Activated naive CD8-positive, alpha-beta T cell treated with anti-CD3 and anti-CD28 coated beads for 36 hours (primary cell): ENCODE measurements at regions not wholly inside any gene's neighbourhood (a gene's known extent, or its start where the extent isn't known, plus 50 kb on each side); places are given as distances from the start of the nearest gene placed in this dataset.
"Not testable (repeated sequence)": the region's sequence is repeated elsewhere in the genome, so short reads cannot be mapped to it uniquely, and the experiment has no call there.

Source experiments
- DNase-seq: peaks from one replicate; pipeline ENCODE4 v3.0.0; 2021
- H3K27ac Mint-ChIP-seq: one replicate; pipeline ENCODE4 v1.8.0; 2022; ENCODE audit warnings: mild to moderate bottlenecking, moderate library complexity, mixed read lengths
- H3K27me3 Mint-ChIP-seq: one replicate; pipeline ENCODE4 v1.8.0; 2022; ENCODE audit warnings: mild to moderate bottlenecking, mixed read lengths
- H3K36me3 Mint-ChIP-seq: one replicate; pipeline ENCODE4 v1.8.0; 2021; ENCODE audit warnings: mild to moderate bottlenecking, mixed read lengths
- H3K4me1 Mint-ChIP-seq: one replicate; pipeline ENCODE4 v1.8.0; 2021; ENCODE audit warnings: mixed read lengths
- H3K4me3 Mint-ChIP-seq: one replicate; pipeline ENCODE4 v1.8.0; 2022; ENCODE audit warnings: mild to moderate bottlenecking, moderate library complexity, mixed read lengths
- H3K9me3 Mint-ChIP-seq: one replicate; pipeline ENCODE4 v1.8.0; 2022; ENCODE audit warnings: mixed read lengths

DNA sequence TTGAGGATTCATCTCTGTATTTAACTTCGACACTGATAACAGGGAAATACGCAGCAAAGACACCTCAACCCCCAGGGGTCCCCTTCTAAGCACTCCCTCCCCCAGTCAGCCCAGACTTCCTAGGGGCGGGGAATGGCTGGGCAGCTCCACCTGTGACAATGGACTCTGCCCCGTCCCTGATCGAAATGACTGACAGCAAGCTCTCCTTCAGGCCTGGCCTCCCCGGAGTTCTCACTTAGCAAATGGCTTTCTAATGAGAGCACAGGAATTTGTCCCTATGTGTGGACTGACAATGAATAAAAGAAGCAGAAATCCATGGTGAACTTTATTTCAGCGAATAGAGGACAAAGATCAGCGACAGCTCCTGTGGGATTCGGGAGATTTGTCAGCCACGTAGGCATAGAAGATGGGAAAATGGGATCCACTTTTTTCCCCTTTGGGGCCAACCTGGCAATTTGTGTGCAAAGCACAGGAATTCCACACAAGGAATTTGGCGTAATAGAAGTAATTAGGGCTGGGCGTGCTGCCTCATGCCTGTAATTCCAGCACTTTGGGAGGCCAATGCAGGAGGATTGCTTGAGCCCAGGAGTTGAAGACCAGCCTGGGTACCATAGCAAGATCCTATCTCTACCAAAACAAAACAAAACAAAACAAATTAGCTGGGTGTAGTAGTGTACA lies 63.8 kb downstream of the TNFAIP2 start:
- Mint-ChIP-seq H3K36me3 (no peaks in the 10 kb centered on the region), H3K4me3 (no peak overlapping the region), H3K9me3 (no peaks in the 10 kb centered on the region), H3K27me3 (peaks cover 69% of the 10 kb centered on the region), H3K27ac (no peak overlapping the region), H3K4me1 (peaks cover 5% of the 10 kb centered on the region)
- DNase-seq: no peak

DNA sequence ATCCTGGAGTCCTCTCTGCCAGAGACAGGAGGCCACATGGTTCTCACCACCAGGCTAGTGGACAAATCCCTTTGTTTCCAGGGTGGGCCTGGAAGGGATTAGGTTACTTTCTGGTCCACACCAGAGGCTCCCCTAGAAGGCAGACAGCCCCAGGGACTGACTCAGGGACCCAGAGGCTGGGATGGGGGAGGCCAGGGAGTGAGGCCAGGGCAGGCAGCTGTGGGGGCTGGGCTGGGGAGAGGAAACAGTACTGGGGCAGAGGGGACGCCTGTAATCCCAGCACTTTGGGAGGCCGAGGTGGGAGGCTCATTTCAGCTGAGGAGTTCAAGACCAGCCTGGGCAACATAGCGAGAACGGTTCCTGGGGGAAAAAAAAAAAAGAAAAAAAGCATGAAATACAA lies 64.7 kb downstream of the TNFAIP2 start:
- H3K4me1 Mint-ChIP-seq: peaks cover 5% of the 10 kb centered on the region
- DNase-seq: no peak
- no peak overlapping the region for H3K27ac Mint-ChIP-seq
- H3K9me3 Mint-ChIP-seq: no peaks in the 10 kb centered on the region
- no peaks in the 10 kb centered on the region for H3K36me3 Mint-ChIP-seq
- no peak overlapping the region for H3K4me3 Mint-ChIP-seq
- H3K27me3 Mint-ChIP-seq: peaks cover 71% of the 10 kb centered on the region

DNA sequence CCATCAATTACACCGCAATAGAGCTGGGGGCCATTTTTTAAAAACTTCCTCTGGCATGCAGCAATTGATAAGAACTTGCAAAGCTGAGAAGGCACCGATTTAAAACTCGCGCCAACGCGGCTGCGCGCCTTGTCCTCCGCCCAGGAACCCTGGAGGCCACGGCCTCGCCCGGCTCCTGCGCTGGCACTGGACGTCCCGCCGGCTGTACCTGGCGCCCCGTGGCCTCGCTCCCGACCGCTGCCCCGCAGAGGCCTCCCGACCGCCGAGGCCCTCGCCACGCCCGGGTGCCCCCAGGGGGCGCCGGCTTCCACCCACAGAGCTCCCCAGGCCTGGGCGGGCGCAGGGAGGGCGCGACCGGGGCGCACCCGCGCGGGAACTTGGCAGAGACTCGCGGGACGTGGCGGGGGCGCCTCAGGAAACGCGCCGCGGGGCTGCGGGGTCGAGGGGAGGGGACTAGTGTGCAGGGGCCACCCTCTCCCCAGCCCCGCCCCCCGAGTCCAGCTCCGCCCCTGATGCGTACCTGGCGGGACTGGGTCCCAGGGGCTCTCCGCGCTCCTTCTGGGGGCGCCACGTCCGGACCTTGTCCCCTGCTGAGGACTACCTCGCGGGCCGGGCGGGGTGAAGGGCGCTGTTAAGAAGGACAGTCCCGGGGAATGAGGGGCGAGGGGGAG lies 65.7 kb downstream of the TNFAIP2 start:
- Mint-ChIP-seq H3K36me3 (no peaks in the 10 kb centered on the region), H3K27ac (no peak overlapping the region), H3K27me3 (peaks cover 68% of the 10 kb centered on the region), H3K4me1 (peaks cover 5% of the 10 kb centered on the region), H3K4me3 (no peak overlapping the region), H3K9me3 (no peaks in the 10 kb centered on the region)
- DNase-seq: peak; percentile 43

DNA sequence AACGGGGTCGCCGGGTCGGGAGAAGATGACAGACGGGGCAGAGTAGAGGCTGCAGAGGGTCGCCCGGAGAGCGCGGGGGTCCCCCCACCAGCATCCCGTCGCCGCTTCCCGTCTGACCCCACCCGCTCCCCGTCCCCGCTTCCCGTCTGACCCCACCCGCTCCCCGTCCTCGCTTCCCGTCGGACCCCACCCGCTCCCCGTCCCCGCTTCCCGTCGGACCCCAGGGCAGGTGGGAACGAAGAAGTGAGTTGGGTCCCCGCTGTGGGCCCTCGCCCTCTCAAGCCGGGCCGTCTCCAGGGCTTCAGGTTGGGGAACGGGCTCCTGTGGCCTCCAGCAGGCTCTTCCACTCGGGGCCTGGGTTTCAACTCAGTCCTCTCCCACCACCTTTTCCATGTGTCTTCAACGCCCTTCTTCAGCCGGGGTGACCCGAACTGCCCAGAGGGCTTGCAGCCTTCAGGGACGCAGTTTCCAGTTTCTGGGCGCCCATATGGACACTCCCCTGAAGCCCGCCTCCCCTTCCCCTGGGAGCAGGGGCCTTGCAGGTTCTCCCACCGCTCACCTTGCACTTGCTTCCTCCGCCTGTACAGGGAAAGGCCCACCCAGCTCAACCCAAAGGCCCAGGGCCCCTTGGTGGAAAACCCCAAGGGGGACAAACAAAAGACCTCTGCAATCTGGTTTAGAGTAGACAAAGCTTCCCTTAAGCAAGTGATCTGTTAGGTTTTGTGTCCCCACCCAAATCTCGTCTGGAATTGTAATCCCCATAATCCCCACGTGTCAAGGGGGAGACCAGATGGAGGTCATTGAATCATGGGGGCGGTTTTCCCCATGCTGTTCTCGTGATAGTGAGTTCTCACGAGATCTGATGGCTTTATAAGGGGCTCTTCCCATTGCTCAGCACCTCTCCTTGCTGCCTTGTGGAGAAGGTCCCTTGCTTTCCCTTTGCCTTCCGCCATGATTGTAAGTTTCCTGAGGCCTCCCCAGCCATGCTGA lies 66.5 kb downstream of the TNFAIP2 start:
- Mint-ChIP-seq H3K36me3 (no peaks in the 10 kb centered on the region), H3K27me3 (peaks cover 62% of the 10 kb centered on the region), H3K27ac (no peak overlapping the region), H3K4me1 (peaks cover 5% of the 10 kb centered on the region), H3K9me3 (no peaks in the 10 kb centered on the region), H3K4me3 (no peak overlapping the region)
- DNase-seq: no peak

DNA sequence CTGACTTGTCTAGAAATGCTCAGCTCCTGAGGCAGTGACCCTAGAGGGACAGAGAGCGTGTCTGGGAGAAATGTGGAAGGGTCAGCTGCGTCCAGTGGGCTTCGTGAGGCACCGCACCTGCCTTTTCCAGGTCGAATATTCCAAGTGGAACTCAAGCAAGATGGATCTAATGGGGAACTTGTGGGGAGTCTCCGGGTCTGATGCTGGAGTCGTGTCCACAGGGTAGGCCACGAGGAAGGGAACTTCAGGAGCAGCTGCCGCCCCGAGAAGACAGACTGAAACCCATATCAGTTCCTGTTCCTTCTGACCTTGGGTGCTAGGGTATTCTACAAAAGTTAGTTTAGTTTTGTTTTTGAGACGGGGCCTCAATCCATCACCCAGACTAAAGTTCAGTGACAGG lies 67.5 kb downstream of the TNFAIP2 start:
- H3K27me3 Mint-ChIP-seq: peaks cover 56% of the 10 kb centered on the region
- H3K4me1 Mint-ChIP-seq: peaks cover 5% of the 10 kb centered on the region
- H3K9me3 Mint-ChIP-seq: no peaks in the 10 kb centered on the region
- H3K27ac Mint-ChIP-seq: no peak overlapping the region
- no peaks in the 10 kb centered on the region for H3K36me3 Mint-ChIP-seq
- no peak overlapping the region for H3K4me3 Mint-ChIP-seq
- no peak for DNase-seq

DNA sequence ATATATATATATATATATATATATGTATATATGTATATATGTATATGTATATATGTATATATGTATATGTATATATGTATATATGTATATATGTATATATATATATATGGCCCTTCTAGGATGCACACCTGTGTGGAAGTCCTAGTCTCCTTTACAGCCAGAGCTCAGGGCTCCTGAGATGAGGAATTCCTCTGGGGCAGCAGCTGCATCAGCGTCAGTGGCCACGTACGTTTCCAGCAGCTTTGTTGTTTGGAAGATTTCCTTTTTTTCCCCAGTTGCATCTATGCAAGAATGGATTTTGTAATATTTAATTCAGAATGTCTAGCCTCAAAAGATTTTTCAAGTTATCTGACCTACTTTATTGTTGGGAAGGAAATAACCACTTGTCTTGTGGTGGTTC lies 68.6 kb downstream of the TNFAIP2 start:
- Mint-ChIP-seq H3K4me3 (no peak overlapping the region), H3K36me3 (no peaks in the 10 kb centered on the region), H3K27ac (no peak overlapping the region), H3K27me3 (peaks cover 48% of the 10 kb centered on the region), H3K4me1 (peaks cover 5% of the 10 kb centered on the region), H3K9me3 (no peaks in the 10 kb centered on the region)
- DNase-seq: no peak

DNA sequence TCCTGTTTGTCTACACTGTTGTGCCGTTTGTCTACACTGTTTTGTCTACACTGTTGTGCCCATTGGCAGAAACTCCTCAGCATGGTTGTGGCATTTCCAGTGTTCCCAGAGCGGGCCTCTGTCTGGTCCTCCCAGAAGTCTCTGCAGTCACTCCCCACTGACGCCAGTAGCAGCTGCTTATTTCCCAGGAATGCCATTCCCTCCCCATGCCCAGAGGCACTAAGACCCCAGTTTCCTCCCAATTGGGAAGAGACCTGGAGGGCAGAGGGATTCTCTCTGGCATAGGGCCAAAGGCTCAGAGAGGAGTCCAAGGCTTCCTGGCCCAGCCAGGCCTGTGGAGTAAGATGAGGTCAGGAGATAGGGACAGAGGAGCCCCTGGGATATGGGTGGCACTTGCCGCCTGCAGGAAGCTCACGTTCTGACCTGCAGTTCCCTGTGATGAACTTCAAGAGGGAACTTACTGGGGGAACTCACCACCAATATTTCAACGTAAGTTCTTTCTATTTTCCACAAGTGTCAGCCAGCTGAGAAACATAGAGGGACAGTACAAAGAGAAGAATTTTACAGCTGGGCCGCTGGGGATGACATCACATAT lies 69.1 kb downstream of the TNFAIP2 start:
- no peak for DNase-seq
- Mint-ChIP-seq H3K27ac (no peak overlapping the region), H3K36me3 (no peaks in the 10 kb centered on the region), H3K27me3 (peaks cover 43% of the 10 kb centered on the region), H3K9me3 (no peaks in the 10 kb centered on the region), H3K4me3 (no peak overlapping the region), H3K4me1 (peaks cover 5% of the 10 kb centered on the region)

DNA sequence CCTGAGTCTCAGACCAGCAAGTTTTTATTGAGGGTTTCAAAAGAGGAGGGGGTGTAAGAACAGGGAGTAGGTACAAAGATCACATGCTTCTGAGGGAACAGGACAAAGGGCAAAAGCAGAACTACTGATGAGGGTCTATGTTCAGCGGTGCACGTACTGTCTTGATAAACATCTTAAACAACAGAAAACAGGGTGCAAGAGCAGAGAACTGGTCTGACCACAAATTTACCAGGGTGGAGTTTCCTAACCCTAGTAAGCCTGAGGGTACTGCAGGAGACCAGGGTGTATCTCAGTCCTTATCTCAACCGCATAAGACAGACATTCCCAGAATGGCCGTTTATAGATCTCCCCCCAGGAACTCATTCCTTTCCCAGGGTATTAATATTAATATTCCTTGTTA lies 69.6 kb downstream of the TNFAIP2 start:
- H3K27ac Mint-ChIP-seq, H3K4me3 Mint-ChIP-seq, H3K9me3 Mint-ChIP-seq, H3K36me3 Mint-ChIP-seq, H3K4me1 Mint-ChIP-seq, DNase-seq: not testable (repeated sequence)
- H3K27me3 Mint-ChIP-seq: peaks cover 38% of the 10 kb centered on the region

DNA sequence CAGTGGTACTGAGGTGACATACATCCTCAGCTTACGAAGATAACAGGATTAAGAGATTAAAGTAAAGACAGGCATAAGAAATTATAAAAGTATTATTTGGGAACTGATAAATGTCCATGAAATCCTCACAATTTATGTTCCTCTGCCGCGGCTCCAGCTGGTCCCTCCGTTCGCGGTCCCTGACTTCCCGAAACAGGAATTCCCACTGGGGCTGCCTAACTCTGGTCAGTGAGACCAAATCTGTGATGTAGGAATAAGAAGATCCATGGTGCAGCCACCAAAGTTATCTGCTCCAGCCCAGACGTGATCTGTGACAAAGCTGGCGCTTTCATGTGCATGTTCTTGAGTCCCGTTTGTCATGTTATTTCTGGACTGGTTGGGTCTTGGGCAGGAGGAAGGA lies 70.2 kb downstream of the TNFAIP2 start:
- not testable (repeated sequence) for H3K4me1 Mint-ChIP-seq, H3K36me3 Mint-ChIP-seq, H3K4me3 Mint-ChIP-seq, H3K27ac Mint-ChIP-seq, H3K9me3 Mint-ChIP-seq, DNase-seq
- H3K27me3 Mint-ChIP-seq: peaks cover 31% of the 10 kb centered on the region

DNA sequence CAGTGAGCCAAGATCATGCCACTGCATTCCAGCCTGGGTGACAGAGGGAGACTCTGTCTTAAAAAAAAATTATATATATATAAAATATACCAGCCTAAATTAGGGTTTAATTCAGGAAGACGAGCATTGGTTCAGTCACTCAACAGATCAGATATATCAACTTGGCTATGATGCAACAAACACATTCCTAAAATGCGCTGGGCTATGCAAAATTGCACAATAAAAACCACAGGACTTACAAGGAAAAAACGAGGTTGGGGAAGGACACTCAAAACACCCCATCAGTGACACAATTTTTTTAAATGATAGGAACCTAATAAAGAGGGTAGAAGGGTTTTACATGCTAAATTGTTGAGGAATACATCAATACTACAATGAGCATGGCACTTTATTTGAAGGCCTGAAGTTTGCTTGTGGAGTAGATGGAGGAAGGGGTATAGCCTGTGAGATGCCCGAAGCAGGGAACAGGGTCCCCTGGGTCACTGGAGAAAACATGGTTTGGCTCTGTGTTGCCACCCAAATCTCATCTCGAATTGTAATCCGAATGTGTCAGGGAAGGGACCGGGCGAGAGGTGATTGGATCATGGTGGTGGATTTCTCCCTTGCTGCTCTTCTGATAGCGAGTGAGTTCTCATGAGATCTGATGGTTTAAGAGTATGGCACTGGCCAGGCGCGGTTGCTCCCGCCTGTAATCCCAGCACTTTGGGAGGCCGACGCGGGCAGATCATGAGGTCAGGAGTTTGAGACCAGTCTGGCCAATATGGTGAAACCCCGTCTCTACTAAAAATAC lies 71.2 kb downstream of the TNFAIP2 start:
- no peaks in the 10 kb centered on the region for H3K9me3 Mint-ChIP-seq
- H3K36me3 Mint-ChIP-seq: no peaks in the 10 kb centered on the region
- H3K4me1 Mint-ChIP-seq: no peaks in the 10 kb centered on the region
- DNase-seq: no peak
- H3K27ac Mint-ChIP-seq: no peak overlapping the region
- H3K4me3 Mint-ChIP-seq: no peak overlapping the region
- H3K27me3 Mint-ChIP-seq: peaks cover 28% of the 10 kb centered on the region

DNA sequence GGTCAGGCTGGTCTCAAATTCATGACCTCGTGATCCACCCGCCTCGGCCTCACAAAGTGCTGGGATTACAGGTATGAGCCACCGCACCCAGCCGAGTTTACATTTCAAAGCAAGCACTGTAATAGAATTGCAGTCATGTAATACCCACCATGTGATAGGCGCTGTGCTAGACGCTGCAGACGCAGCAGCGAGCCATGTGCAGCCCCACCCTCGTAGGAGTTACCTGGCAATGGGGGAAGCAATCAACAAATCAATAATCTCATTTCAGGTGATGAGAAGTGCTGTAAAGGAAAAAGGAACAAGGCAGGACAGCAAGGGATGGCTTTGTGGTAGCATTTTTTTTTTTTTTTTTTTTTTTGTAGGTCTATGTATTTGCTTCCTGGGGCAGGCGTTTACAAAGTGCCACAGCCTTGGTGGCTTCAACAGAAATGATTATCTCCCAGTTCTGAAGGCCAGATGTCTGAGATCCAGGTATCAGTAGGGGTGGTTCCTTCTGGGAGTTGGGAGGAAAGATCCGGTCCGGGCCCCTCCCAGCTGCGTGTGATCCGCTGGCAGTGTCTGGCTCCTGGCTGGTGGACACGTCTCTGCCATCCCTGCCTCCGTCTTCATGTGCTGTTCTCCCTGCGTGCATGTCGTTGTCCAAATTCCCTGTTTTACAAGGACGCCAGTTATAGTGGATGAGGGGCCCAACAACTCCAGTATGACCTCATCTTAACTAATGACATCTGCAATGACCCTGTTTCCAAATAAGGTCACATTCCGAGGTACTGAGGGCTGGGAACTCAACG lies 72.8 kb downstream of the TNFAIP2 start:
- no peaks in the 10 kb centered on the region for H3K36me3 Mint-ChIP-seq
- no peaks in the 10 kb centered on the region for H3K9me3 Mint-ChIP-seq
- H3K27ac Mint-ChIP-seq: no peak overlapping the region
- DNase-seq: no peak
- no peaks in the 10 kb centered on the region for H3K4me1 Mint-ChIP-seq
- H3K27me3 Mint-ChIP-seq: peaks cover 15% of the 10 kb centered on the region
- no peak overlapping the region for H3K4me3 Mint-ChIP-seq

DNA sequence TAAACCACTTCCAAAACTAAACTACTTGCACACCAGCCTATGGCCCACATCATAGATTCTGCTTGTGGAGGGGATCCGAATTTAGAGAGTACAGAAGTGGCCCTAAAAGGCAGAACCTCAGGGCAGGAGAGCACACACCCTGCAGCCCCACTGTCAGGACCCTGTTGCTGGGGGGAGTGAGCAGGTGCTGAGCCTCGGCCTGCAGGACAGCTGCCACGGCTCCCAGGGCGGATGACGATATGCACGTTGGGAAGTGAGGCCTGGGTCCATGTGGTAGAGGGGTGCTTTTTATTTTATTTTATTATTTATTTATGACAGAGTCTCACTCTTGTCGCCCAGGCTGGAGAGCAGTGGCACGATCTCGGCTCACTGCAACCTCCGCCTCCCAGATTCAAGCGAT lies 73.5 kb downstream of the TNFAIP2 start:
- Mint-ChIP-seq H3K27ac (no peak overlapping the region), H3K4me1 (no peaks in the 10 kb centered on the region), H3K36me3 (no peaks in the 10 kb centered on the region), H3K4me3 (no peak overlapping the region), H3K27me3 (peaks cover 13% of the 10 kb centered on the region), H3K9me3 (no peaks in the 10 kb centered on the region)
- DNase-seq: no peak

DNA sequence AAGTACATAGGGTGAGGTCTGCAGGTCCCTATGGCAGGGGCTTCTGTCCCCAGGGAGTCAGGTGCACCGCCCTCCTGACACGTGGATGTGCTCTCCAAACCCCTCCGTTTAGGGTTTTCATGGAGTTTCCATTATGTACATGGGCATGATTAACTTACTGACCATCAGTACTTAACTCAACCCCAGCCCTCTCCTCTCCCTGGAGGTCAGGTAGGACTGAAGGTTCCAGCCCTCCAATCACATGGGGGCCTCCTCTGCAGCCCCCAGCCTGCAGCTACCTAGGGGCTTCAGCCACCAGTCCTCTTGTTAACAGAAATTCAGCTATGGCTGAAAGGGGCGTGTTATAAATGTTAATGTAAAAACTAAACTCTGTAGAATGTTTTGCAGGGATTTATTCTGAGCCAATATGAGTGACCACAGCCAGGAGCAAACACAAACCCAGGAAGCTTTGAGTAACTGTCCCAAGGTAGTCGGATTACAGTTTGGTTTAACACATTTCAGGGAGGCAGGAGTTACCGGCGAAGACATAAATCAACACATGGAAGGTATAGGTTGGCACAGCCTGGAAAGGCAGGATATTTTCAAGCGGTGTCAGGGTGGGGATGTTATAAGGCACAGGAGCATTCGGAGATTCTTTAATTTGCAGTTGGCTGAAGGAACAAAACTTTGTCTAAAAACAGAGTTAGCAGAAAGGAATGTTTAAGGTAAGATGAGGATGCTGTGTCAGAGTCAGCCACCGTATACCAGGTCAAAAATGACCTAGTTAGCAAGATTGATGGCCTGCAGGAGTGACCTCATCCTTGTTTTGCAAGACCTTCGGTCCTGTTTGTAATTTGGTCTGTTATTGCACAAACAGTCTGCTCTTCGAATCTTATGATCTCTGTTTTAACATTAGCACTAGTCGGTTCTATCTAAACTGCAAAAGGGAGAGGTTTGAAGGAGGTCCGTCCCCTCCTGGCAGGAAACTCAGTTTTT lies 75.2 kb downstream of the TNFAIP2 start:
- peaks cover 15% of the 10 kb centered on the region for H3K27me3 Mint-ChIP-seq
- DNase-seq: no peak
- no peaks in the 10 kb centered on the region for H3K9me3 Mint-ChIP-seq
- no peak overlapping the region for H3K4me3 Mint-ChIP-seq
- no peaks in the 10 kb centered on the region for H3K4me1 Mint-ChIP-seq
- no peaks in the 10 kb centered on the region for H3K36me3 Mint-ChIP-seq
- no peak overlapping the region for H3K27ac Mint-ChIP-seq
